K562 (cell line): ENCODE measurements at regions not wholly inside any gene's neighbourhood (a gene's known extent, or its start where the extent isn't known, plus 50 kb on each side); places are given as distances from the start of the nearest gene placed in this dataset.

Experiments used
- BMI1 ChIP-seq: fragments of 150-350 bp; IDR thresholded peaks from 2 replicates; pipeline ENCODE4 v1.6.1; 2014; ENCODE audit warnings: low read length
- CAMTA2 ChIP-seq: fragments of 250-450 bp; sonication (Bioruptor Pico); conservative IDR thresholded peaks from 2 replicates; pipeline ENCODE4 v1.5.1; 2022
- CEBPB ChIP-seq: fragments of 450-650 bp; IDR thresholded peaks from 2 replicates; pipeline ENCODE4 v1.6.1; 2016; ENCODE audit warnings: missing genetic modification characterization, missing compliant biosample characterization
- FOXA1 ChIP-seq: fragments of 450-650 bp; IDR thresholded peaks from 2 replicates; pipeline ENCODE4 v1.6.1; 2016; ENCODE audit warnings: mild to moderate bottlenecking, borderline replicate concordance
- L3MBTL2 ChIP-seq: fragments of 450-650 bp; IDR thresholded peaks from 2 replicates; pipeline ENCODE4 v1.6.1; 2016; ENCODE audit warnings: mild to moderate bottlenecking, moderate library complexity
- PHB2 ChIP-seq: fragments of 450-650 bp; IDR thresholded peaks from 2 replicates; pipeline ENCODE4 v1.6.1; 2017; ENCODE audit warnings: low read depth
- POLR2AphosphoS2 ChIP-seq: IDR thresholded peaks from 2 replicates; pipeline ENCODE4 v1.6.1; 2012; ENCODE audit warnings: low read length, improper control_type of control experiment
- POLR2B ChIP-seq: fragments of 450-650 bp; IDR thresholded peaks from 2 replicates; pipeline ENCODE4 v1.6.1; 2018; ENCODE audit warnings: low read depth; ENCODE audit not compliant: partially characterized antibody
- ZNF140 ChIP-seq: fragments of 250-450 bp; sonication (Bioruptor Pico); IDR thresholded peaks from 2 replicates; pipeline ENCODE4 v1.8.0; 2021; ENCODE audit warnings: moderate library complexity, mild to moderate bottlenecking, inconsistent platforms
- ZNF507 ChIP-seq: conservative IDR thresholded peaks from 2 replicates; pipeline ENCODE4 v1.6.1; 2017; ENCODE audit warnings: missing genetic modification characterization, missing compliant biosample characterization
- TF ChIP-seq, protein P1 (sequence below): fragments of 450-650 bp; IDR thresholded peaks from 2 replicates; pipeline ENCODE4 v1.6.1; 2017; ENCODE audit warnings: antibody characterized with exemption, mild to moderate bottlenecking
- TF ChIP-seq, protein P2 (sequence below), 2 experiments: fragments of 450-650 bp in 1 of 2; sonication (generic) in 1 of 2; formaldehyde crosslinking in 1 of 2; IDR thresholded peaks in 1 of 2; conservative IDR thresholded peaks in 1 of 2; 2 replicates each; pipeline versions ENCODE4 v1.6.1 to v1.8.1; 2016 to 2023; ENCODE audit warnings: mild to moderate bottlenecking in 2 of 2, moderate library complexity in 2 of 2, inconsistent platforms in 1 of 2, missing genetic modification reagents in 1 of 2
- TF ChIP-seq, protein P3 (sequence below): fragments of 450-650 bp; formaldehyde crosslinking; conservative IDR thresholded peaks from 2 replicates; pipeline ENCODE4 v1.4.0; 2022; ENCODE audit warnings: mild to moderate bottlenecking, missing genetic modification characterization
- TF ChIP-seq, protein P4 (sequence below), 2 experiments: fragments of 450-650 bp; IDR thresholded peaks; 2 replicates each; pipeline ENCODE4 v1.6.1; 2016; ENCODE audit warnings: mild to moderate bottlenecking in 2 of 2, borderline replicate concordance in 1 of 2, low read depth in 1 of 2, moderate library complexity in 1 of 2

DNA sequence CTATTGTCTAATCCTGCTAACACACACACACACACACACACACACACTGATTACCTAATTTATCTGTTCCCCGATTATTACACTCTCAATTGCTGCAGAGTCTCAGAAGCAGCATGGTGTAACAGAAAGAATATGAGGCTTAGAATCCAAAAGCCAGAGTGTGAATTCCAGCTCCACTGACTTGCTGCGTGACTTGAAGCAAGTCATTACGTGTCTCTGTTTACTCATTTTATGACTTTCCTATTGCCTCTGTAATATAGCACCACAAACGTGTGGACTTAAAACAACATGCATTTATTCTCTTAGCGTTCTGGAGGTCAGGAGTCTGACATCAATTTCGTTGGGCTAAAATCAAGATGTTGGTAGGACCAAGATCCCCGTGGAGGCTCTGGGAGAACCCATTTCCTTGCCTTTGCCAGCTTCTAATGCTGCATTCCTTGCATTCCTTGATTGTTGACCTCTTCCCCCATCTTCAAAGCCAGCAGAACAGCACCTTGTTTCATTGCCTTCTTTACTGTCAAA, 55.9 kb upstream of the ATP5PO start (continued):
- TF ChIP-seq, protein P1, sequence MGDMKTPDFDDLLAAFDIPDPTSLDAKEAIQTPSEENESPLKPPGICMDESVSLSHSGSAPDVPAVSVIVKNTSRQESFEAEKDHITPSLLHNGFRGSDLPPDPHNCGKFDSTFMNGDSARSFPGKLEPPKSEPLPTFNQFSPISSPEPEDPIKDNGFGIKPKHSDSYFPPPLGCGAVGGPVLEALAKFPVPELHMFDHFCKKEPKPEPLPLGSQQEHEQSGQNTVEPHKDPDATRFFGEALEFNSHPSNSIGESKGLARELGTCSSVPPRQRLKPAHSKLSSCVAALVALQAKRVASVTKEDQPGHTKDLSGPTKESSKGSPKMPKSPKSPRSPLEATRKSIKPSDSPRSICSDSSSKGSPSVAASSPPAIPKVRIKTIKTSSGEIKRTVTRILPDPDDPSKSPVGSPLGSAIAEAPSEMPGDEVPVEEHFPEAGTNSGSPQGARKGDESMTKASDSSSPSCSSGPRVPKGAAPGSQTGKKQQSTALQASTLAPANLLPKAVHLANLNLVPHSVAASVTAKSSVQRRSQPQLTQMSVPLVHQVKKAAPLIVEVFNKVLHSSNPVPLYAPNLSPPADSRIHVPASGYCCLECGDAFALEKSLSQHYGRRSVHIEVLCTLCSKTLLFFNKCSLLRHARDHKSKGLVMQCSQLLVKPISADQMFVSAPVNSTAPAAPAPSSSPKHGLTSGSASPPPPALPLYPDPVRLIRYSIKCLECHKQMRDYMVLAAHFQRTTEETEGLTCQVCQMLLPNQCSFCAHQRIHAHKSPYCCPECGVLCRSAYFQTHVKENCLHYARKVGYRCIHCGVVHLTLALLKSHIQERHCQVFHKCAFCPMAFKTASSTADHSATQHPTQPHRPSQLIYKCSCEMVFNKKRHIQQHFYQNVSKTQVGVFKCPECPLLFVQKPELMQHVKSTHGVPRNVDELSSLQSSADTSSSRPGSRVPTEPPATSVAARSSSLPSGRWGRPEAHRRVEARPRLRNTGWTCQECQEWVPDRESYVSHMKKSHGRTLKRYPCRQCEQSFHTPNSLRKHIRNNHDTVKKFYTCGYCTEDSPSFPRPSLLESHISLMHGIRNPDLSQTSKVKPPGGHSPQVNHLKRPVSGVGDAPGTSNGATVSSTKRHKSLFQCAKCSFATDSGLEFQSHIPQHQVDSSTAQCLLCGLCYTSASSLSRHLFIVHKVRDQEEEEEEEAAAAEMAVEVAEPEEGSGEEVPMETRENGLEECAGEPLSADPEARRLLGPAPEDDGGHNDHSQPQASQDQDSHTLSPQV = no peak
- TF ChIP-seq PHB2 (no peak), CEBPB (tag) (no peak), POLR2B (no peak), L3MBTL2 (no peak), CAMTA2 (no peak), POLR2AphosphoS2 (no peak), BMI1 (no peak), FOXA1 (no peak), ZNF140 (CRISPR knock-in tag) (no peak), ZNF507 (tag) (no peak)
- TF ChIP-seq, protein P2, sequence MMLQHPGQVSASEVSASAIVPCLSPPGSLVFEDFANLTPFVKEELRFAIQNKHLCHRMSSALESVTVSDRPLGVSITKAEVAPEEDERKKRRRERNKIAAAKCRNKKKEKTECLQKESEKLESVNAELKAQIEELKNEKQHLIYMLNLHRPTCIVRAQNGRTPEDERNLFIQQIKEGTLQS (IDR thresholded peaks at IDR 0.05) = no peak
- TF ChIP-seq, protein P2 (CRISPR knock-in tag; conservative IDR thresholded peaks at IDR 0.05) = no peak
- TF ChIP-seq, protein P3, sequence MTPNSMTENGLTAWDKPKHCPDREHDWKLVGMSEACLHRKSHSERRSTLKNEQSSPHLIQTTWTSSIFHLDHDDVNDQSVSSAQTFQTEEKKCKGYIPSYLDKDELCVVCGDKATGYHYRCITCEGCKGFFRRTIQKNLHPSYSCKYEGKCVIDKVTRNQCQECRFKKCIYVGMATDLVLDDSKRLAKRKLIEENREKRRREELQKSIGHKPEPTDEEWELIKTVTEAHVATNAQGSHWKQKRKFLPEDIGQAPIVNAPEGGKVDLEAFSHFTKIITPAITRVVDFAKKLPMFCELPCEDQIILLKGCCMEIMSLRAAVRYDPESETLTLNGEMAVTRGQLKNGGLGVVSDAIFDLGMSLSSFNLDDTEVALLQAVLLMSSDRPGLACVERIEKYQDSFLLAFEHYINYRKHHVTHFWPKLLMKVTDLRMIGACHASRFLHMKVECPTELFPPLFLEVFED (CRISPR knock-in tag) = no peak
- TF ChIP-seq, protein P4, sequence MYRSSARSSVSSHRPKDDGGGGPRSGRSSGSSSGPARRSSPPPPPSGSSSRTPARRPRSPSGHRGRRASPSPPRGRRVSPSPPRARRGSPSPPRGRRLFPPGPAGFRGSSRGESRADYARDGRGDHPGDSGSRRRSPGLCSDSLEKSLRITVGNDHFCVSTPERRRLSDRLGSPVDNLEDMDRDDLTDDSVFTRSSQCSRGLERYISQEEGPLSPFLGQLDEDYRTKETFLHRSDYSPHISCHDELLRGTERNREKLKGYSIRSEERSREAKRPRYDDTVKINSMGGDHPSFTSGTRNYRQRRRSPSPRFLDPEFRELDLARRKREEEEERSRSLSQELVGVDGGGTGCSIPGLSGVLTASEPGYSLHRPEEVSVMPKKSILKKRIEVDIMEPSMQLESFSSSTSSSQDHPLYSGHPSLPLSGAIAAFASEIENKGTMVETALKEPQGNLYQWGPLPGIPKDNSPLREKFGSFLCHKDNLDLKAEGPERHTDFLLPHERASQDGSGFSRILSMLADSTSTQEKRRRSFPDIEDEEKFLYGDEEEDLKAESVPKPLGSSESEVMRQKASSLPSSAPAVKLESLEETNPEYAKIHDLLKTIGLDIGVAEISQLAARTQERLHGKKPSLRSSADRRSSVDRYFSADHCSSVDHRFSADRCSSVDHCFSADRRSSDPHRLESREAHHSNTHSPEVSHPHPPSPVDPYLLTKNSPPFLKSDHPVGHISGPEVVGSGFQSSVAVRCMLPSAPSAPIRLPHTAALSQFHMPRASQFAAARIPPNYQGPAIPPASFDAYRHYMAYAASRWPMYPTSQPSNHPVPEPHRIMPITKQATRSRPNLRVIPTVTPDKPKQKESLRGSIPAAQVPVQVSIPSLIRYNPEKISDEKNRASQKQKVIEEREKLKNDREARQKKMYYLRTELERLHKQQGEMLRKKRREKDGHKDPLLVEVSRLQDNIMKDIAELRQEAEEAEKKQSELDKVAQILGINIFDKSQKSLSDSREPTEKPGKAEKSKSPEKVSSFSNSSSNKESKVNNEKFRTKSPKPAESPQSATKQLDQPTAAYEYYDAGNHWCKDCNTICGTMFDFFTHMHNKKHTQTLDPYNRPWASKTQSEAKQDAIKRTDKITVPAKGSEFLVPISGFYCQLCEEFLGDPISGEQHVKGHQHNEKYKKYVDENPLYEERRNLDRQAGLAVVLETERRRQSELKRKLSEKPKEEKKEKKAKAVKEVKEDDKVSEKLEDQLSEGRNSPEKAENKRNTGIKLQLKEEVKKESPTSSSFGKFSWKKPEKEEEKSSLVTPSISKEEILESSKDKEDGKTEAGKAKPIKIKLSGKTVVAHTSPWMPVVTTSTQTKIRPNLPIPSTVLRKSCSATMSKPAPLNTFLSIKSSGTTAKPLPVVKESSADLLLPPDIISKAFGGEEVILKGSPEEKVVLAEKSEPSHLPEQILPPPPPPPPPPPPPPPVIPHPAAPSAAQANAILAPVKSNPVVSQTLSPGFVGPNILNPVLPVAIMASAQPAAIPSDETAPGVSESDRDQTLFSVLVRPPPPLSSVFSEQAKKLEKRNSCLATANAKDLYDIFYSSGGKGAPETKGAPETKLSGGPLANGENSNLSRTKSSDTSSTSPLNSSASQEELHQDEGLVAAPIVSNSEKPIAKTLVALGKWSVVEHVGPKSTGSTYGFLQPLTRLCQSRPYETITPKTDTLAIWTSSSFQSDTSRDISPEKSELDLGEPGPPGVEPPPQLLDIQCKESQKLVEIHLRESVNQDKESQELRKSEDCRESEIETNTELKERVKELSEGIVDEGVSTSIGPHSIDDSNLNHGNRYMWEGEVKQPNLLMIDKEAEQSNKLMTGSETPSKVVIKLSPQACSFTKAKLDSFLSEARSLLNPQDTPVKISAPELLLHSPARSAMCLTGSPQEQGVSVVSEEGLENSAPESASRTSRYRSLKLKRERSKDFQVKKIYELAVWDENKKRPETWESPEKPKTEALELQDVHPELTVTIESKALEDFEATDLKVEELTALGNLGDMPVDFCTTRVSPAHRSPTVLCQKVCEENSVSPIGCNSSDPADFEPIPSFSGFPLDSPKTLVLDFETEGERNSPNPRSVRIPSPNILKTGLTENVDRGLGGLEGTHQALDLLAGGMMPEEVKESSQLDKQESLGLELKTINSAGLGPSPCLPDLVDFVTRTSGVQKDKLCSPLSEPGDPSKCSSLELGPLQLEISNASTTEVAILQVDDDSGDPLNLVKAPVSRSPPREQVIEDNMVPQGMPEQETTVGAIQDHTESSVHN (IDR thresholded peaks at IDR 0.05; ENCODE audit: borderline replicate concordance in 1 of 2, low read depth in 1 of 2) = no peak
